ENCODE measurements at regions not wholly inside any gene's neighbourhood (a gene's known extent, or its start where the extent isn't known, plus 50 kb on each side); places are given as distances from the start of the nearest gene placed in this dataset.

DNA sequence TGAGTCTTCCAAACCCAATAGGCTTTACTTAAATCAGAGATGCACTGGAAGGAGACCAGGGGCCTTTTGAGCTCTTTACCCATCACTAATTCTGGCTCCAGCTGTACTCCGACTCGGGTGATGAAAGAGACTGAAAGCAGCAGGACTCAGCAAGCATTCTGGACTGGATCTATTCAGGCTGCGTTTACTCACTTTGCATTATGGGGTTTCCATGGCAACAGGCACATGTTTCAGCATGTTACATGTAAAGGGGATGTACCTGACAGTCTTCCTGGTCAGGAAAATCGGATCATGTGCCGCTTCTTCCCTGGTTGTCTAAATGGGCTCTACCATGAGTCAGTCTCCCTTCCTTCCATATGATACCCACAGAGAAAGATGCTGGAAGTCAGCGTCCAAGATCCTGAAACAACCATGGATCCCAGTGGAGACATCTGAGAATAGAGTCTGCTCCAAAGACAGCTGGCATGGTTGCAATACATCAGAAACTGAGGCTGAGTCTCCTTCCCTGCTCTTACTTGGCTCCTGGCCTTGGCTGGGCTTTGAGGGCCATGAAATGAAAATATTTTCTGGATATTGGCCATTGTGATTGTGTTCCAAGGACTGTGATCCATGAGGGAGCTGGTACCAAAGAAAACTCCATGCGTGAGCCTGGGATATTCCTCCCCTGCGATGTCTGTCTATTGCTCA lies 102.5 kb upstream of the TNC start:
- peaks cover 3% of the 10 kb centered on the region; the same call in 1 of the 2 replicates for H3K27me3 Mint-ChIP-seq (ENCODE audit: low read depth)
- no peaks in the 10 kb centered on the region for H3K36me3 Mint-ChIP-seq
- no peak for ATAC-seq
- no peak for DNase-seq (ENCODE audit: low spot score)
- peaks cover 9% of the 10 kb centered on the region; the same call in 1 of the 2 replicates for H3K4me1 Mint-ChIP-seq
- ChIA-PET CTCF (no interaction called here), POLR2A (no interaction called here)
- TF ChIP-seq TEAD4 (CRISPR knock-in tag; IDR thresholded peaks at IDR 0.05) (no peak), RORB (CRISPR knock-in tag; IDR thresholded peaks at IDR 0.05) (no peak), PRRX2 (CRISPR knock-in tag; IDR thresholded peaks at IDR 0.05) (no peak), ESRRA (CRISPR knock-in tag; IDR thresholded peaks at IDR 0.05; ENCODE audit: borderline replicate concordance) (no peak), ZNF423 (CRISPR knock-in tag; IDR thresholded peaks at IDR 0.05) (no peak), EMX1 (CRISPR knock-in tag; IDR thresholded peaks at IDR 0.05) (no peak), ATF1 (CRISPR knock-in tag; IDR thresholded peaks at IDR 0.05) (no peak)
- TF ChIP-seq, protein P1, sequence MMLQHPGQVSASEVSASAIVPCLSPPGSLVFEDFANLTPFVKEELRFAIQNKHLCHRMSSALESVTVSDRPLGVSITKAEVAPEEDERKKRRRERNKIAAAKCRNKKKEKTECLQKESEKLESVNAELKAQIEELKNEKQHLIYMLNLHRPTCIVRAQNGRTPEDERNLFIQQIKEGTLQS (CRISPR knock-in tag; conservative IDR thresholded peaks at IDR 0.05), result no peak
- TF ChIP-seq, protein P2, sequence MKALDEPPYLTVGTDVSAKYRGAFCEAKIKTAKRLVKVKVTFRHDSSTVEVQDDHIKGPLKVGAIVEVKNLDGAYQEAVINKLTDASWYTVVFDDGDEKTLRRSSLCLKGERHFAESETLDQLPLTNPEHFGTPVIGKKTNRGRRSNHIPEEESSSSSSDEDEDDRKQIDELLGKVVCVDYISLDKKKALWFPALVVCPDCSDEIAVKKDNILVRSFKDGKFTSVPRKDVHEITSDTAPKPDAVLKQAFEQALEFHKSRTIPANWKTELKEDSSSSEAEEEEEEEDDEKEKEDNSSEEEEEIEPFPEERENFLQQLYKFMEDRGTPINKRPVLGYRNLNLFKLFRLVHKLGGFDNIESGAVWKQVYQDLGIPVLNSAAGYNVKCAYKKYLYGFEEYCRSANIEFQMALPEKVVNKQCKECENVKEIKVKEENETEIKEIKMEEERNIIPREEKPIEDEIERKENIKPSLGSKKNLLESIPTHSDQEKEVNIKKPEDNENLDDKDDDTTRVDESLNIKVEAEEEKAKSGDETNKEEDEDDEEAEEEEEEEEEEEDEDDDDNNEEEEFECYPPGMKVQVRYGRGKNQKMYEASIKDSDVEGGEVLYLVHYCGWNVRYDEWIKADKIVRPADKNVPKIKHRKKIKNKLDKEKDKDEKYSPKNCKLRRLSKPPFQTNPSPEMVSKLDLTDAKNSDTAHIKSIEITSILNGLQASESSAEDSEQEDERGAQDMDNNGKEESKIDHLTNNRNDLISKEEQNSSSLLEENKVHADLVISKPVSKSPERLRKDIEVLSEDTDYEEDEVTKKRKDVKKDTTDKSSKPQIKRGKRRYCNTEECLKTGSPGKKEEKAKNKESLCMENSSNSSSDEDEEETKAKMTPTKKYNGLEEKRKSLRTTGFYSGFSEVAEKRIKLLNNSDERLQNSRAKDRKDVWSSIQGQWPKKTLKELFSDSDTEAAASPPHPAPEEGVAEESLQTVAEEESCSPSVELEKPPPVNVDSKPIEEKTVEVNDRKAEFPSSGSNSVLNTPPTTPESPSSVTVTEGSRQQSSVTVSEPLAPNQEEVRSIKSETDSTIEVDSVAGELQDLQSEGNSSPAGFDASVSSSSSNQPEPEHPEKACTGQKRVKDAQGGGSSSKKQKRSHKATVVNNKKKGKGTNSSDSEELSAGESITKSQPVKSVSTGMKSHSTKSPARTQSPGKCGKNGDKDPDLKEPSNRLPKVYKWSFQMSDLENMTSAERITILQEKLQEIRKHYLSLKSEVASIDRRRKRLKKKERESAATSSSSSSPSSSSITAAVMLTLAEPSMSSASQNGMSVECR (CRISPR knock-in tag; IDR thresholded peaks at IDR 0.05; ENCODE audit: borderline replicate concordance), result no peak
- TF ChIP-seq, protein P3, sequence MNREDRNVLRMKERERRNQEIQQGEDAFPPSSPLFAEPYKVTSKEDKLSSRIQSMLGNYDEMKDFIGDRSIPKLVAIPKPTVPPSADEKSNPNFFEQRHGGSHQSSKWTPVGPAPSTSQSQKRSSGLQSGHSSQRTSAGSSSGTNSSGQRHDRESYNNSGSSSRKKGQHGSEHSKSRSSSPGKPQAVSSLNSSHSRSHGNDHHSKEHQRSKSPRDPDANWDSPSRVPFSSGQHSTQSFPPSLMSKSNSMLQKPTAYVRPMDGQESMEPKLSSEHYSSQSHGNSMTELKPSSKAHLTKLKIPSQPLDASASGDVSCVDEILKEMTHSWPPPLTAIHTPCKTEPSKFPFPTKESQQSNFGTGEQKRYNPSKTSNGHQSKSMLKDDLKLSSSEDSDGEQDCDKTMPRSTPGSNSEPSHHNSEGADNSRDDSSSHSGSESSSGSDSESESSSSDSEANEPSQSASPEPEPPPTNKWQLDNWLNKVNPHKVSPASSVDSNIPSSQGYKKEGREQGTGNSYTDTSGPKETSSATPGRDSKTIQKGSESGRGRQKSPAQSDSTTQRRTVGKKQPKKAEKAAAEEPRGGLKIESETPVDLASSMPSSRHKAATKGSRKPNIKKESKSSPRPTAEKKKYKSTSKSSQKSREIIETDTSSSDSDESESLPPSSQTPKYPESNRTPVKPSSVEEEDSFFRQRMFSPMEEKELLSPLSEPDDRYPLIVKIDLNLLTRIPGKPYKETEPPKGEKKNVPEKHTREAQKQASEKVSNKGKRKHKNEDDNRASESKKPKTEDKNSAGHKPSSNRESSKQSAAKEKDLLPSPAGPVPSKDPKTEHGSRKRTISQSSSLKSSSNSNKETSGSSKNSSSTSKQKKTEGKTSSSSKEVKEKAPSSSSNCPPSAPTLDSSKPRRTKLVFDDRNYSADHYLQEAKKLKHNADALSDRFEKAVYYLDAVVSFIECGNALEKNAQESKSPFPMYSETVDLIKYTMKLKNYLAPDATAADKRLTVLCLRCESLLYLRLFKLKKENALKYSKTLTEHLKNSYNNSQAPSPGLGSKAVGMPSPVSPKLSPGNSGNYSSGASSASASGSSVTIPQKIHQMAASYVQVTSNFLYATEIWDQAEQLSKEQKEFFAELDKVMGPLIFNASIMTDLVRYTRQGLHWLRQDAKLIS (CRISPR knock-in tag; IDR thresholded peaks at IDR 0.05; ENCODE audit: borderline replicate concordance), result no peak
- TF ChIP-seq, protein P4, sequence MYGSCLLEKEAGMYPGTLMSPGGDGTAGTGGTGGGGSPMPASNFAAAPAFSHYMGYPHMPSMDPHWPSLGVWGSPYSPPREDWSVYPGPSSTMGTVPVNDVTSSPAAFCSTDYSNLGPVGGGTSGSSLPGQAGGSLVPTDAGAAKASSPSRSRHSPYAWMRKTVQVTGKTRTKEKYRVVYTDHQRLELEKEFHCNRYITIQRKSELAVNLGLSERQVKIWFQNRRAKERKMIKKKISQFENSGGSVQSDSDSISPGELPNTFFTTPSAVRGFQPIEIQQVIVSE (CRISPR knock-in tag; IDR thresholded peaks at IDR 0.05; ENCODE audit: borderline replicate concordance), result no peak
- H3K4me3 Mint-ChIP-seq, result no peak overlapping the region
- no peak overlapping the region for H3K27ac Mint-ChIP-seq
- no peaks in the 10 kb centered on the region for H3K9me3 Mint-ChIP-seq

DNA sequence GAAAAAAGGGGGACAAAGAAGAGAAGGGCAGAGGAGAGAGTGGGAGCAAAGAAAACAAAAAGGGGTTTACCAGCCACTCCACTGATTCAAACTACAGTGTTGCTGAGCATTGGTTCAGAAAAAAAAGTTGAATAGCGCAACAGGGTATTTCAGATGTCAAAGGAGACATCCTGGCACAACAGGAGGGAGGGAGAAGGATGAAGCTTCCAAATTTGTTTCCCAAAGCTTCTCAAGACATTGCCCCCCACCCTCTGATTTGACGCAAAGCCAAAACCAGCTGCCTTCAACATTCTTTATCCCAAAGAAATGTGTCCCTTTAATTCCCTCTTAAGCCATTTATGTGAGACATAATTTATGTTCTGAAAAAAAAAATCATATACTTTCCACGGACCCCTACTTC lies 105.5 kb upstream of the TNC start:
- peaks cover 6% of the 10 kb centered on the region; the same call in 1 of the 2 replicates for H3K4me1 Mint-ChIP-seq
- H3K36me3 Mint-ChIP-seq, result no peaks in the 10 kb centered on the region
- ATAC-seq (no peak), DNase-seq (ENCODE audit: low spot score) (no peak)
- no peaks in the 10 kb centered on the region for H3K27me3 Mint-ChIP-seq (ENCODE audit: low read depth)
- ChIA-PET CTCF (no interaction called here), POLR2A (no interaction called here)
- H3K9me3 Mint-ChIP-seq, result no peaks in the 10 kb centered on the region
- no peak overlapping the region for H3K4me3 Mint-ChIP-seq
- no peak overlapping the region for H3K27ac Mint-ChIP-seq
- TF ChIP-seq ZNF671 (CRISPR knock-in tag; IDR thresholded peaks at IDR 0.05) (no peak), NFE2L1 (CRISPR knock-in tag; IDR thresholded peaks at IDR 0.05) (no peak), SP1 (CRISPR knock-in tag; conservative IDR thresholded peaks at IDR 0.05) (no peak), ZBTB21 (CRISPR knock-in tag; IDR thresholded peaks at IDR 0.05; ENCODE audit: borderline replicate concordance) (no peak), FOXK1 (CRISPR knock-in tag; IDR thresholded peaks at IDR 0.05) (no peak), CBFB (CRISPR knock-in tag; IDR thresholded peaks at IDR 0.05; ENCODE audit: low read depth) (no peak), SMAD4 (CRISPR knock-in tag; IDR thresholded peaks at IDR 0.05) (no peak), JAZF1 (CRISPR knock-in tag; IDR thresholded peaks at IDR 0.05) (no peak), RORB (CRISPR knock-in tag; IDR thresholded peaks at IDR 0.05) (no peak), MXD4 (CRISPR knock-in tag; IDR thresholded peaks at IDR 0.05; ENCODE audit: borderline replicate concordance) (no peak)
- TF ChIP-seq, protein P2 (CRISPR knock-in tag; IDR thresholded peaks at IDR 0.05; ENCODE audit: borderline replicate concordance), result no peak
- TF ChIP-seq, protein P5, sequence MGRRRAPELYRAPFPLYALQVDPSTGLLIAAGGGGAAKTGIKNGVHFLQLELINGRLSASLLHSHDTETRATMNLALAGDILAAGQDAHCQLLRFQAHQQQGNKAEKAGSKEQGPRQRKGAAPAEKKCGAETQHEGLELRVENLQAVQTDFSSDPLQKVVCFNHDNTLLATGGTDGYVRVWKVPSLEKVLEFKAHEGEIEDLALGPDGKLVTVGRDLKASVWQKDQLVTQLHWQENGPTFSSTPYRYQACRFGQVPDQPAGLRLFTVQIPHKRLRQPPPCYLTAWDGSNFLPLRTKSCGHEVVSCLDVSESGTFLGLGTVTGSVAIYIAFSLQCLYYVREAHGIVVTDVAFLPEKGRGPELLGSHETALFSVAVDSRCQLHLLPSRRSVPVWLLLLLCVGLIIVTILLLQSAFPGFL (CRISPR knock-in tag; IDR thresholded peaks at IDR 0.05; ENCODE audit: borderline replicate concordance), result no peak
